ENCODE measurements at regions not wholly inside any gene's neighbourhood (a gene's known extent, or its start where the extent isn't known, plus 50 kb on each side); places are given as distances from the start of the nearest gene placed in this dataset.

DNA sequence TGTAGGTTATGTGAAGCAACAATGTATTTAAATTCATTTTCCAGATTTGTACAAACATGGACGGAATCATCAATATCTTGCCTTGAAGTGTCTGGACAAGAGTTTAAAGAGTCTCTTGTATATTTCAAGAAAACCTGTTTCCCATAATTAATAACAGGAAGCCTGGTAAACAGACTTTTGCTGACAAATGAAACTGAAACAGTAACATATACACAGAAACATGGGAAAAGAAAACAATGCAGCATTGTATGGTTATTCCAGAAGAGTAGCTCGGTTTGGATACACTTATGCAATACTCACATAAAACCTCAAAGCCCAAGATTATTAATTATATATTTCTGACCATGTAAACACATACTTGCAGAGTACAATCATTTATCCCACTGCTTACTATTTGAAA lies 265.5 kb downstream of the PTPRC start:
- no peaks in the 10 kb centered on the region for H3K4me1 ChIP-seq
- no peak for DNase-seq (ENCODE audit: low spot score)
- H3K27me3 ChIP-seq = no peaks in the 10 kb centered on the region
- no peak overlapping the region for H3K27ac ChIP-seq
- TF ChIP-seq, protein P1, sequence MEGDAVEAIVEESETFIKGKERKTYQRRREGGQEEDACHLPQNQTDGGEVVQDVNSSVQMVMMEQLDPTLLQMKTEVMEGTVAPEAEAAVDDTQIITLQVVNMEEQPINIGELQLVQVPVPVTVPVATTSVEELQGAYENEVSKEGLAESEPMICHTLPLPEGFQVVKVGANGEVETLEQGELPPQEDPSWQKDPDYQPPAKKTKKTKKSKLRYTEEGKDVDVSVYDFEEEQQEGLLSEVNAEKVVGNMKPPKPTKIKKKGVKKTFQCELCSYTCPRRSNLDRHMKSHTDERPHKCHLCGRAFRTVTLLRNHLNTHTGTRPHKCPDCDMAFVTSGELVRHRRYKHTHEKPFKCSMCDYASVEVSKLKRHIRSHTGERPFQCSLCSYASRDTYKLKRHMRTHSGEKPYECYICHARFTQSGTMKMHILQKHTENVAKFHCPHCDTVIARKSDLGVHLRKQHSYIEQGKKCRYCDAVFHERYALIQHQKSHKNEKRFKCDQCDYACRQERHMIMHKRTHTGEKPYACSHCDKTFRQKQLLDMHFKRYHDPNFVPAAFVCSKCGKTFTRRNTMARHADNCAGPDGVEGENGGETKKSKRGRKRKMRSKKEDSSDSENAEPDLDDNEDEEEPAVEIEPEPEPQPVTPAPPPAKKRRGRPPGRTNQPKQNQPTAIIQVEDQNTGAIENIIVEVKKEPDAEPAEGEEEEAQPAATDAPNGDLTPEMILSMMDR (IDR thresholded peaks at IDR 0.05) = no peak
- H3K36me3 ChIP-seq = no peaks in the 10 kb centered on the region
- no peaks in the 10 kb centered on the region for H3K9me3 ChIP-seq
- H3K4me3 ChIP-seq = no peak overlapping the region

DNA sequence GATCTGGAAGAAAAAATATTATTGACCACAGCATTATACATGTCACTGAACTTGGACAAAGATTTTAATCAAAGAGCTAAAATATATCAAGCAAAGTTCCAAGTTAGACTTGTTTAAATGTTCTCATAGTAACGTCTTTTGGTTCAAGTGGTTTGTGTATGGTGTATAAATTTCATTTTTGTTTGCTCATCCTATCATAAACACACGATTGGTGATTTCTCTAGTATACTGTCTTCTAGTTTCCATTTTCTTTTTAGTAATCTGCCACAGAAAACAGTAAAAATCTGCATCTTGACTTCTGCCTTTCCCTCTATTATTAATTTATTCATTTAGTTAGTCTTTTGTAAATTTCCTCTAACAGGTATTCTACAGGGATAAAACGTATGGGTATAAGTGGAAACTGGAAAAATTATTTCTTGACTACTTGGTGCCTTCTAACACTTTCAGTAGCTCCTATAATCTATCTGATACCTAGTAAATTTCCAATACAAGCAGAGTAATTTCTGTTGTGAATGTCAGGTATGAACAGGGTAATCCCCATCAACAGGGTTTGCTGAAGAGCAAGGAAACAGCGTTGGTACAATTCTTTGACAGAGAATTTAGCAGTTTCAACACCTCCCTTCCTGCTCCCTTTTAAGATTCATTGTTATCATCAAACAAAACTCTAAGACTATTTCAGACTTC lies 268.0 kb downstream of the PTPRC start:
- H3K9me3 ChIP-seq = no peaks in the 10 kb centered on the region
- TF ChIP-seq, protein P1 (IDR thresholded peaks at IDR 0.05) = no peak
- H3K4me1 ChIP-seq = no peaks in the 10 kb centered on the region
- no peaks in the 10 kb centered on the region for H3K27me3 ChIP-seq
- H3K27ac ChIP-seq = no peak overlapping the region
- H3K4me3 ChIP-seq = no peak overlapping the region
- no peaks in the 10 kb centered on the region for H3K36me3 ChIP-seq
- no peak for DNase-seq (ENCODE audit: low spot score)

DNA sequence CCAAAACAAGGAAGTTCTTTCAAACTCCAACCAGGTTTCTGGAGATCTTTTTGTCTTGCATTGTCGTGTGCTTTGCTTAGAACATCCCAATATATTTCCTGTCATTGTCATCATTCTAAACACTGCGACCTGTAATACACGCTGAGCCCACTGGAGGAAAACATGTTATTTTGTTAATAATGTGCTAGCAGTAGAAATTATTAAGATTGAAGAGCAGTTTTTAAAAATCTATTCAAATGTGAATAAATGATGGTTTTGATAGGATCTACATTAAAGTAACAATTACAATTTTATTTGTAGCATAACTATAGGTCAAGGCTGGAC lies 268.5 kb downstream of the PTPRC start:
- no peak for DNase-seq (ENCODE audit: low spot score)
- no peak overlapping the region for H3K27ac ChIP-seq
- no peaks in the 10 kb centered on the region for H3K4me1 ChIP-seq
- H3K36me3 ChIP-seq = no peaks in the 10 kb centered on the region
- H3K9me3 ChIP-seq = no peaks in the 10 kb centered on the region
- H3K4me3 ChIP-seq = no peak overlapping the region
- no peaks in the 10 kb centered on the region for H3K27me3 ChIP-seq
- TF ChIP-seq, protein P1 (IDR thresholded peaks at IDR 0.05) = no peak

DNA sequence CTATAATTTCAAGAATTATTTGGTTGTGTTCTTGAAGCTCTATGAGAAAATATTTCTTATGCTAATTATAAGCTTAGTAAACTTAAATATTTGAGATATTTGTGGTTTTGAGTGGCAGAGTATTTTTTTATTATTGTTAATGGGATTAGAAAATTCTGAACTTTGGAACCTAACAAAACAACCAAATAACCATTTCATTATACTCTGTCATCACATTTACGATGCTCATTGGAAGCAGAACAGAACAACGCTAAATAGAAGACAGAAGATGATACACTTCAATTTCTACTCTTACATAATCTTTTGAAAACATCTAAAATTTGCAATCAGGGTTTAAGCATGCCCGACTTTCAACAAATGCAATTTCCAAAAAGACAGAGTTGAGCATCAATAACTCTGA lies 270.2 kb downstream of the PTPRC start:
- no peaks in the 10 kb centered on the region for H3K4me1 ChIP-seq
- H3K27ac ChIP-seq = no peak overlapping the region
- no peaks in the 10 kb centered on the region for H3K9me3 ChIP-seq
- H3K36me3 ChIP-seq = no peaks in the 10 kb centered on the region
- TF ChIP-seq, protein P1 (IDR thresholded peaks at IDR 0.05) = no peak
- no peaks in the 10 kb centered on the region for H3K27me3 ChIP-seq
- H3K4me3 ChIP-seq = no peak overlapping the region
- DNase-seq (ENCODE audit: low spot score) = no peak

DNA sequence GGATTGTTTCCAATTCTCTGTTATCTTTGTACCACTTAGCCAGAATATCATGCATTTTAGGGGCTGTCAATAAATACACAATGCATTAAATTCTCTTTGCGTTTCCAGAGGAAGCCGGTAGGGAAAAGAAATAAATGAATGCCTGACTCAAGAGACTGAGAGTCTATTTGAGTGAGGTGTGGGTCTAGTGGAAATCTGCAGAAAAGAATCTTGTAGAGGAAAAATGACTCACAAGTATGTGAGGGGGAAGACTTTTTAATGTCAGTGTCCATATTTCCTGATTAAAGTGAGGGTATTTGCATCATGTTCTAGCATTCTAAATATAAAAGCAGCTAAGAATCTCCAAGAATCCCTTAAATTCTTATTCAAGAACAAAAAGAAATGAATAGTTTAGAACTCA lies 271.1 kb downstream of the PTPRC start:
- Histone ChIP-seq H3K9me3 (no peaks in the 10 kb centered on the region), H3K36me3 (no peaks in the 10 kb centered on the region), H3K4me1 (no peaks in the 10 kb centered on the region), H3K4me3 (no peak overlapping the region), H3K27ac (no peak overlapping the region), H3K27me3 (no peaks in the 10 kb centered on the region)
- DNase-seq (ENCODE audit: low spot score) = no peak
- TF ChIP-seq, protein P1 (IDR thresholded peaks at IDR 0.05) = no peak

DNA sequence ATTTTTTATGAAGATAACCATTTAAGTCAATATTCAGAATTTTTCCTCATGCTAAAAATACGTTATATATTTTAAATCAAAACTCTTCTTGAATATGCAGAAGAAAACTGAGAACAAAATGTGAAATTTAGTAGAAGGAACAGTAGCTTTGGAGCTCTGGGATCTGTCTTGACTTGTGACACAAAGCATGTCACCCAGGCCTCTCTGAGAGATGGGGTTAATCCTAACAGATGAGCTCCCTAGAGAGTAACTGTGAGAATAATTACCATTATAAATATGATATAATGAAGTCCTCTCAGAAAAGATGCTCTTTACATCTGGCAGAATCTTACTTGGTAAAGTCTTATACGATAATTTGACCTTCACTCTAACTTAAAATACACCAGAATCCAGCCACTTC lies 272.0 kb downstream of the PTPRC start:
- Histone ChIP-seq H3K36me3 (no peaks in the 10 kb centered on the region), H3K9me3 (no peaks in the 10 kb centered on the region), H3K4me1 (no peaks in the 10 kb centered on the region), H3K27ac (no peak overlapping the region), H3K27me3 (no peaks in the 10 kb centered on the region), H3K4me3 (no peak overlapping the region)
- DNase-seq (ENCODE audit: low spot score) = no peak
- TF ChIP-seq, protein P1 (IDR thresholded peaks at IDR 0.05) = no peak

Measured in right atrium auricular region (tissue), 2 donors.